HG03571 (cell line): ENCODE measurements at regions not wholly inside any gene's neighbourhood (a gene's known extent, or its start where the extent isn't known, plus 50 kb on each side); places are given as distances from the start of the nearest gene placed in this dataset.
"Not testable (repeated sequence)": the region's sequence is repeated elsewhere in the genome, so short reads cannot be mapped to it uniquely, and the experiment has no call there.

ENCODE experiments used
- ATAC-seq: cut with Tn5 transposase; IDR thresholded peaks from one replicate; pipeline ENCODE4 v1.9.1; 2021; ENCODE audit not compliant: unreplicated experiment

DNA sequence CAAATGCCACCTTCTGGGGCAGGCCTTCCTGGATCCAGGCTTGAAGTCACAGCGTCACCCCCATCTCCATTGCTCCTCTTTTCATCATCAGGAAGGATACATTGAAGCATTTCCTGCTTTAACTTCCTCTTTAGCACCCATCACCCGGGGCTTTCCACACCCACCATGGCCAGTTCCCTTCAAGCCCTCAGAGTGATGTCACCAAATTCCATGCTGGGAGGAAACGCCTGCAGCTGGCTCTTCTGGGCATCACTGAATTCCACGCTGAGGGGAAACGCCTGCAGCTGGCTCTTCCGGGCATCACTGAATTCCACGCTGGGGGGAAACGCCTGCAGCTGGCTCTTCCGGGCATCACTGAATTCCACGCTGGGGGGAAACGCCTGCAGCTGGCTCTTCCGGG is 354.6 kb downstream of the SMOC2 start:
- ATAC-seq, result not testable (repeated sequence)

DNA sequence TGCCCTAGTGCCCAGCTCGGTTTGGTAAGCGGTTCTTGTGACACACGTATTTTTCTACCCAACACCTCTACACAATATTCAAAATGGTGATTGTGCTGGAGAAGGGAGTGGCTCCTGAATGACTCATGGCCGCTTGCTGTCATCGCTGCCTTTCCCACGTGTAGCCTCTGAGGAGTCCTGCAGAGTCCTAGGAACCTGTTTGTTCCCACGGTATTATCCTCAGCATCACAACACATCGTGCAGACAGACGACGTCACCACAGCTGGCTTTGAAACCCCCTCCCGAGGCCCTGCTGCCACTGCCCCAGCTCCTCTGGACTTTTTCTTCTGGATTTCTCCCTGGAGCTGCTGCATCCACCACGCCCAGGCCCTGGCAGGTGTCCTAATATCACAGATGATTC is 353.5 kb downstream of the SMOC2 start:
- no peak for ATAC-seq

- no peak for ATAC-seq
Measured at GRCh38 chr6:168793649-168794048, 352.7 kb downstream of the SMOC2 start.

DNA sequence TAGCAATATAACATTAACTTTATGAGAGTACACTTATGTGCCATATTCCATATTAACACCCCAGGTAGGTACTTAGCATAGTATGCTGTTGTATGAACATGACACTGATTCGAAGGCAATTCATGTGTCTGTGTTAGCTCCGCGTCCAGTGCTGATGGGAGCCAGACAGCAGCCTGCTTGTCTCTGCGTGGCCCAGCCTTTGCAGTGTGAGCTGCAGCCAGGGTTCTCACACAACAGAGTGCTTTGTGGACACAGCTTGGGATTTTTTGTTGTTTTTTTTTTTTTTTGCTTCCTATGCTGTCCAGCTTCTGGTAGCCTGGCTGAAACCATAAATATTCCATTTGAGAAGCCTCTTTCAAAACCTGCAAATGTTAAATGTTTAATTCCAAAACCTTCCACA is 350.9 kb downstream of the SMOC2 start:
- ATAC-seq, result no peak

GRCh38 chr6:168789699-168790098 is 348.7 kb downstream of the SMOC2 start:
- ATAC-seq, result no peak

DNA sequence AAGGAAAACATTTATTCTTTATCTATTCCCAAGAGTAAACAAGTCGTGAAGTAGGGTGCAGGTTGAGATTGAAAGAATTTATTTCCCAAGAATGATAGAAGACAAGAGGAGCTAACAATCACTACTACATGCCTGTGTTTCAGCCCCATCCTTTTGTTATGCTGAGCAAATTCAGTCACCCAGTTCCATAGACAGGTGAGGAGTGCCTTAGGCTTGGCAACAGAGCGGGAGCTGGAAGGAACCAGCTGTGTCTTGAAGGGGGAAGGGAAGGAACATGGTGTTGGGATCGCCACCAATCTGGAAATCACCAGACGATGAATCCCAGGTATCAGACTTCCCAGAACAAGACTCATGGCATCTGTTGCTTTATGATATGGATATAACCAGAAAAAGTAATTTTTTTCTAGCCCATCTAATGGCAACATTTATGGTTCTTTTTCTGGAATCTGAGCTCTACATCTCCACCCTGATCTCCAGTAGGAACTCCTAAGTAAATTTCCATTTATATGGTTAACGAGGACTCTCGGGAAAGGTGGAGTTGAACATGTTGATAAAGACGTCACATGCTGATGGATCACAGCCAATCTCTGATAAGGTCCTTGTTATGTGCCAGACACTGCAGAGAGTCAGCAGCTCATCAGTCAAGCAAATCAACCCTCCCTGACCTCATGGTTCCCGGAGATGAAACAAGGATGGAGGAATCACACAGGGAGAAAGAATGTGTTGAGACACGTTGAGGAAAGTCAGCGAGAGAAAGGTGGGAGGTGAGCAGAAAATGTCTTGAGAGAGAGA is 344.9 kb downstream of the SMOC2 start:
- ATAC-seq, result no peak

DNA sequence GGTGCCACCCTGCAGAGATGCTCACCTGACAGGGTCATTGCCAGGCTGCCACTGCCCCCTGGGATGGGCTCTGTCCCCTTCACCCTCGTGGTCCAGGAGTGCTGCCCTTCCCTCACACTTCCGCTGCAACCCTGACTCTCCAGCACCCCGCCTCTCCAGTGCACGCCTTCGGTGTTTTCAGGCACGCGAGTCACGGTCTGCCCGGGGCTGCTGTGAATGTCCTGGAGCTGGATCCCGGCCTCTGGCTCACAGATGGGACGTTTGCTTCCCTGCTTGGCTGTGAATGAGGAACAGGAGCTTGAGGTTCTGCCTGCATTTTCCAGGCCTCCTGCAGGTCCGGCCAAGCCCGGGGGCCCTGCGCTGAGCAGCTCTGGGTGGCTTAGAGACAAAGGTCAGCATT is 343.4 kb downstream of the SMOC2 start:
- no peak for ATAC-seq

DNA sequence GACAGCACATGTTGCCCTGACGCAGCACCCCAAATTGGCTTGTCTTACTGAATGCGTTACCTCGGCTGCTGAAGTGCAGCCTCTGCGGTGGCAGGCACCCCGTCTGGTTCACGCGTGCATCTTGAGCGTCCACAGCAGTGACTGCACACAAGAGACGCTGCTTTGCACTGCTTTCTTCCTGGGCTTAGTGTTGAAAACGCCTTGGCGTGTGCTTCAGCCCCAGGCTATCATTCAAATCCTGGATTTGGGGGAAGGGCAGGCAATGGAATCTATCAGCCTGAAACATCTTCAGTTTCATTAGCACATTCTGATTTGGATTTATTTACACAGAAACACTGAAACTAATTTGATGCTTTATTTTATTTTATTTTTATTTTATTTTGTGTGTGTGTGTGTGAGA is 342.7 kb downstream of the SMOC2 start:
- no peak for ATAC-seq

GRCh38 chr6:168782187-168782751 is 341.3 kb downstream of the SMOC2 start:
- ATAC-seq, result no peak

- no peak for ATAC-seq
Measured at GRCh38 chr6:168778201-168778600, 337.2 kb downstream of the SMOC2 start.

GRCh38 chr6:168774381-168774780 is 333.4 kb downstream of the SMOC2 start:
- ATAC-seq, result no peak

- ATAC-seq, result no peak
Measured at GRCh38 chr6:168773788-168774187, 332.8 kb downstream of the SMOC2 start.

- no peak for ATAC-seq
Measured at GRCh38 chr6:168765752-168766151, 324.8 kb downstream of the SMOC2 start.

DNA sequence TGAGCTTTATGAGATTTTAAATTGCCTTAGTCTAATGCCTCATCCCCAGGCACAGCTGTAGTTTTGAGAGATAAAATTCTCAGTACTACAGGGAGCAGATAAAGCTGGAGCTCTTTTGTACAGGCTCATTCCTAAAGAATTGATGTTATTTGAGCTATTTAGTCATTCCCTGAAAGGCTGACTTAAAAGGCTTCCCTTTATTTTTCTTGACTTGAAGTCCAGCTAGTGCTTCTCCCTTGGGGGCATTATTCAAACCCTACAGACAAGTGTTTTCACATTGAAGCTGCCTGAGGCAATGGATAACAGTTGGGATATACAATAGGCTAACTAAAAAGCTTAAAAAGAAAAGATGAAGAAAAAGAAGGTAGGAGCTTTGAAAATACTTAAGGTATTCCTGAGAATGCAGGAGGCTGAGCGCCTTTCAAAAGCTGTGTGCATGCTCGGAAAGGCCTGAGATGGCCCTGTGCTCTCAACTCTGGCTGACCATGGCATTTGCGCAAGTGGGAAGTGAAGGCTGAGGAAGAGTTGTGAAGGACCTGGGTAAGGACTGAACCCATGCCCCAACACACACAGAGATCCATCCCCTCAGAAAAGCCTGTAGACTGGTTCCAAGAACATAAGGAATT is 315.1 kb downstream of the SMOC2 start:
- ATAC-seq, result no peak

- no peak for ATAC-seq
Measured at GRCh38 chr6:168746643-168747042, 305.7 kb downstream of the SMOC2 start.

DNA sequence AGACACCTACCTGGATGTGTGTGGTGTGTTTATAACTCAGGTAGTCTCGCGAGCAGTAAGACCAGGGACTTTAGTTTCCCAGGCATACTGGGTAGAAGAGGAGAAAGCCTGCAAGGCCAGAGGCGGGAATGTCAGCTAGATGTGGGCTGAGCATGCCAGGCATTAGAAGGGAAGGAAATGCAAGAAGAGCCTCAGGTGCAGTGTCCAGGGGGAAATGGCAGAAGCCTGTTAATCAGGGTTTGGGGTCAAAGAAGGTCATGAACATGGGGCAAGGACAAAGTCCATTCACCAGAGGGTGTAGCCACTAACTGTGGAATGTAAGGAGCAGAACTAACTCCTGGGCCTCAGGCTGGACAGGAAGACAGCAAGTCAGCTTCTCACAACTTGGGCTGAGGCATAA is 305.0 kb downstream of the SMOC2 start:
- ATAC-seq, result no peak

GRCh38 chr6:168744861-168745260 is 303.9 kb downstream of the SMOC2 start:
- ATAC-seq, result no peak

GRCh38 chr6:168741942-168742782 is 301.2 kb downstream of the SMOC2 start:
- no peak for ATAC-seq

GRCh38 chr6:168741305-168741704 is 300.3 kb downstream of the SMOC2 start:
- no peak for ATAC-seq

DNA sequence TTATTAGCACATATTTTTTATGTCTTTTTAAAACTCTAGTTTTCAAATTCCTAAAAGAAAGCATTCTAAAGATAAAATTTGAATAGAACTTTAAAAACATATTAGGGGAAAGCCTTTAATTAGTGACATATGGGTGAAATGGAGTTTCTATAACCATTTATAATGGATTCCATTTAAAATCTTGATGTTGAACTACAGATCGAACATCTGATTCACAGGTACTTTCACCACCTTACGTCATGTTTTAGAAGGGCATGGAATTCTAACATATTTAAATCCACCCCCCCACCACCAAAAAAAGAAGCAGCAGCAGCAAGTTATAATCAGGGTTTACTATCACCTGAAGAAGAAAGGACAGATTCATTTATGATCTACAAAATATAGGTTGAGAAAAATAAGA is 298.4 kb downstream of the SMOC2 start:
- no peak for ATAC-seq

DNA sequence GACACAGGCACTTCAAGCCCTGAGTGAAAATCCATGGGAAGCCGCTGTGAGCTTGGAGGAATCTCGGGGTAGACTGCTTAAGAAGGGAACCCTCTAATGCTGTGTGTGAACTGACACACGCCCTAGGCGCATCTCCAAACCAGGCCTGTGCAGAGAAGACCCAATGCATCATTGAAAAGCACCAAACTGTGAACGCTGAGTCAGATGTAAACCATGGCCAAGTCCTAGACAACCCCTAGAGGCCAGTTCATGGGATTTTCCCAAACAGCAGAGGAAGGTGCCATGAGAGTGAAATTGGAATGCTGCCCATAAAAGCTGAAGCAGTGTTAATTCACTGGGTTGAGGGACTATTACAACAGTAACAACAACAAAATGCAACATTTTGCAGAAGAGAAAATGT is 296.5 kb downstream of the SMOC2 start:
- ATAC-seq, result no peak

DNA sequence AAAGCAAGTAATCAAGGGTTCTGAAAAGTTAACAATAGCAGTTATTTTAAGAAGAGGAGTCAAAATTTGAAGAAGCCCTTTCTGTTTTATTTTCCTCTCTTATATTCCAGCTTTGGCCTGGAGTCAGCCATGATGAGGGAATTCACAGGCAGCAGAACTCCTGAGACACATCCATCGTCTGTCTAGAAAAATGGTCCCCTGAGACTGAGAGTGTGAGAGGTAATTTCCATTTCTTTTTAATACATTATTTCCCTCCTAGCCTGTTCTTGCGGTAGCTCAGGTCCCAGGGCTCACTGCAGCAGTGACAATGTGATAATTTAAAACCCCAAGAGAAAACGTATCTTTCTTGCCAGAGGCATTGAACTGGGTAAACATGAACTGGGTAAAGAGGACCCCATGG is 296.0 kb downstream of the SMOC2 start:
- ATAC-seq, result no peak
